GM21528 (cell line): ENCODE measurements at regions not wholly inside any gene's neighbourhood (a gene's known extent, or its start where the extent isn't known, plus 50 kb on each side); places are given as distances from the start of the nearest gene placed in this dataset.
"Not testable (repeated sequence)": the region's sequence is repeated elsewhere in the genome, so short reads cannot be mapped to it uniquely, and the experiment has no call there.

Source experiments
- ATAC-seq: cut with Tn5 transposase; IDR thresholded peaks from one replicate; pipeline ENCODE4 v1.9.1; 2021; ENCODE audit warnings: mild to moderate bottlenecking, moderate library complexity; ENCODE audit not compliant: unreplicated experiment, low FRiP score

DNA sequence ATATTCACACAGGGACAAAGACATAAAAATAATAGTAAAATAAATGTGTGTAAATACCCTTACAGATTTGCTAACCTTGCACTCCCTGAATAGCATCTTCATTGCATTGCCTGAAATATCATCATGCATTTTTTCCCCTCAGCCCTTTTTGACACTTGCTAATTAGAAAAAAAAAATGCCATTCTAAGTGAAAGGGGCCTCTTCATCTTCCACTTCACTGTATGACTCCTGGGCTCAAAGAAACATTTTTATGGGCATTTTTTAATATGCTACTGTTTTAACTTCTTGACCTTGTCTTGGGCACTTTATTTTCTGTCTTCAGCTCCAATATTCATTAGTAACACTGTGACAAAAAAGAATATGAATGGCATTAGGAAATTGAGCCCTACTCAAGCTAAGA lies 1424.4 kb downstream of the CDH8 start:
- no peak for ATAC-seq

DNA sequence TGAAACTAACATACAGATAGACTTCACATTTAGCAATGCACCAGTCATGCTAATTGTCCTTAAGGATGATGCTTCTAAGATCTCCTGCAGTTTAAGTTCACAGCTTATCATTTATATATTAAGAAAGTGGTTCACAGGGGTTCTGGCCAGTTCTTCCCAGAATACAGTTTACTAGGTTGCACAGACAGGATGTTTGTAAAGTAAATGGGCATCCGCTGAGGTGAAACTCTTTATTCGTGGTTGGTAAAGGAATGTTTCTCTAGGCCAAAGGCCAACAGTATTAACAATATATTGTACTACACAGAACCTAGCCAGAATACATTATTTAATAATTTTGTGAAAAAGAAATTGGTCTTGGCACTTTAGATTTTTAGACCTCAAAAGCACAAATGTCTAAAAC lies 1427.3 kb downstream of the CDH8 start:
- no peak for ATAC-seq

DNA sequence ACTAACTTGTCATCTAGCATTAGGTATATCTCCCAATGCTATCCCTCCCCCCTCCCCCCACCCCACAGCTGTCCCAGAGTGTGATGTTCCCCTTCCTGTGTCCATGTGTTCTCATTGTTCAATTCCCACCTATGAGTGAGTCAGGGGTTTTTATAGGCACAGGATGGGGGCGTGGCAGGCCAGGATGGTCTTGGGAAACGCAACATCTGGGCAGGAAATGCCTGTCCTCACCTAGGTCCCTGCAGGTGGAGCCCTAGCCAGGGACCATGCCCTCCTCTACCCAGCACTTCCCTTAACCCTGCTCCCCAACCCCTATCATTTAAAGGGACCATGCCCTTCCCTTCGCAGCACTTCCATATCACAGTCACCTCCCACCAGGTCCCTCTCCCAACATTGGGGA lies 1430.6 kb downstream of the CDH8 start:
- not testable (repeated sequence) for ATAC-seq

DNA sequence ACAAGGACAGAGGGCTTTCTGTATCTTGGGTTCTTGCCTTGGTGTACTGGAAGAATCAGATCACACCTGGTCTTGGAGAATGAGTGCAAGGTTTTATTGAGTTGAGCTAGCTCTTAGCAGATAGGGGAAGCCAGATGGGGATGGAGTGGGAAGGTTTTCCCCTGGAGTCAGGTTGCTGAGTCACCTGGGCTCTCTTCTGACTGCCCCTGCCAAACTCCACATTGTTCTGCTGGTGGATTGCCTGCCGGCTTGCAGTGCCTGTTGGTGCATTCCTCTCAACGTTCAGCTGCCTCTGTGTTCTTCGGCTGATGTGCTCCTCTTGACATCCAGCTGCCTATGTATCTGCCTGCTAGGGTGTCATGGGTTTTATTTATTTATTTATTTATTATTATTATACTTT lies 1431.1 kb downstream of the CDH8 start:
- ATAC-seq: no peak

DNA sequence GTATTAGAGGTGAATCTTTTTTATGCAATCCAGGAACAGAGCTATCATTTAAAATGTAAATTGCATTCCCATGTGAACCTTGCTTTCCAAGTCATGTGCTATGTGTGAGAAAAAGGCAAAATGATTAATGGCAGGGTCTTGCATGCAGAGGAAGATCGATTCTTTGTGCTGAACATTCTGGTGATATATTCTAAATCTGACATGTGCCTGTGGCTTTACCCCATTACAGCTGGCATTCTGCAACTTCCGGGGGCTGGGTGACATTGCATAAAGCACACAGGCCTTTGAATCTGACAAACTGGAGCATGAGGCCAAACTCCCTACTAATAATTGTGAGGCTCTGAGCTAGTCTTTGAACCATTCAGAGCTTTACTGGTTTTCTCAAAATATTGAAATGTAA lies 1449.7 kb downstream of the CDH8 start:
- no peak for ATAC-seq

DNA sequence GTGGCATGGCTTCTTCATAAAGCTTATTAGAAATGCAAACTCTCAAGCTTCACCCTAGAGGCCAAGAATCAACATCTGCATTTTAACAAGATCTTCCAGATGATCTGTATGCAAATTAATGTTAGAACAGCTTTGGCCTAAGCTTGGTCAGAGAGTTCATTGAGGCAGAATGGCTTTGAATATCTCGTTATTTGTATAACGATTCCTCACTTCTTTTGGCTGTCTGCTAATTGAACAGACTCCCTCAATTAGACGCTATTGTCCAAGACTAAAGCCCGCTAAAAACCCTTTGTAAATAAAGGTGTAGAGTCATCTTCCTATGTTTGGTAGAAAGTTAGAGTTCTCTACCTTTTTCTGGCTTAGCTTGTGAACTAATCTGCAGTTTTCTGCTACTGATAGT lies 1453.7 kb downstream of the CDH8 start:
- no peak for ATAC-seq

DNA sequence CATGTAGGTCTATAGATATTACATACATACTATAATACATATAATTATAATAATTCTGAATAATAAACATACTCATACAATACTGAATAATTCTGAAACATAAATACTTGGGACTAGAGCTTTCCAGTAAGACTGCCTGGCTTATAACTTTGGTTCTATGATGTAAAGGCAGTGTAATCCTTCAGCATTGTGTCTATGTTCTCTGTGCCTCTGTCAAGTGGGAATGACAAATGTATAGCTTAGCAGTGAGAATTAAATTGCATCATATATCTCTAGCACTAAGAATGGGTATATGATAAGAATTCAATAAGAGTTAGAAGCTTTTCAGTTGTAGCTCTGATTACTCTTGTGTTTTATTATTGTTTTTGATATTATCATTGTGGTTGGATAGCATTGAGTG lies 1469.3 kb downstream of the CDH8 start:
- ATAC-seq: no peak

DNA sequence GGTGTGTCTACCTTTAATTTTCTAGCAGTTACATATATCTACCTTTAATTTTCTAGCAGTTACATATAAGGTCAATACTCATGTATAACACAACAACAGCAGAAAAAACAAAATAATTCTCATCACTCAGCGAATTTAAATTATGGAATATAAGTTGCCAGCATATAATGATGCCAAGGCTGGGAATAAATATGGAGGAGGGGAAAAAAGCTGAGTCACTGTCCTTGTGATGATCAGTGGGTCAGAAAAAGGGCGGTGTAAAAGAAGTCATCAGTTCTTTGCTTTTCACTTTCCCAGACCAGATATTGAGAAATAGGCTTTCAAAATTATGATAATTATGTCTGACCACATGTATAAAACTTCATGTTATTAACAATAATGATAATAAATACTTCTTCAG lies 1471.7 kb downstream of the CDH8 start:
- no peak for ATAC-seq

DNA sequence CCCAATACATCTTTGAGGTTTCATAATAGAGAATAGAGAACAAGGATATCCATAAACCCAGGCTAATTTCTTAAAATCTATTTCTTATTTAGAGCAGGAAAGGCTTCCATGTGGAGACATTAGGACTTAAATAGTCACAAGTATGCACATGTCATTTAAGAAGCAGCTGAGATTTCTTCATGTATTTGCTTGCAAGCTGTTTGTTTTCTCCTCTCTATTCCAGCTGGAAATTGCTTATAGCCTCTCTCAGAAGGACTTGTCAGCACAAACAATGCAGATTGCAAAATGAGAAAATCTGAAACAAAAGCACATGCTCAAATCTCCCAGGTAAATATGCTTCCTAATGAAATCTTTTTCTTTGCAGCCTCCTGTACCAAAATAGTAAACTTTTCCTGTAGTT lies 1473.1 kb downstream of the CDH8 start:
- ATAC-seq: no peak

DNA sequence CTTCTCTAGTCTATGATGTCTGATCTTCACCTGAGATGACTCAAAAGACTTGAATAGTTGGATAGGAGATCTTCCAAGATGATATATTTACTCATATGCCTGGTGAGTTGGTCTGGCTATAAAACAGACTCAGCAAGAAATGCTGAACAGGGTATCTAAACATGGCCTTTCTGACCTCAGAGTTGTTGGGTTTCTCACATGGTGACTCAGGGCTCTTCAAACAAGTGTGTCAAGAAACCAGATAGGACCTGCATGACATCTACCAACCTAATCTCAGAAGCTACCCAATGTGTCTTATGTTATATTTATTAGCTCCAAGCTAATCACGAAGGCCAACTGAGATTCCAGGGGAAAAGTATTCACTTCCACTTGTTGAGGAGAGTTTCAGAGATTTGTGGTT lies 1477.3 kb downstream of the CDH8 start:
- no peak for ATAC-seq

DNA sequence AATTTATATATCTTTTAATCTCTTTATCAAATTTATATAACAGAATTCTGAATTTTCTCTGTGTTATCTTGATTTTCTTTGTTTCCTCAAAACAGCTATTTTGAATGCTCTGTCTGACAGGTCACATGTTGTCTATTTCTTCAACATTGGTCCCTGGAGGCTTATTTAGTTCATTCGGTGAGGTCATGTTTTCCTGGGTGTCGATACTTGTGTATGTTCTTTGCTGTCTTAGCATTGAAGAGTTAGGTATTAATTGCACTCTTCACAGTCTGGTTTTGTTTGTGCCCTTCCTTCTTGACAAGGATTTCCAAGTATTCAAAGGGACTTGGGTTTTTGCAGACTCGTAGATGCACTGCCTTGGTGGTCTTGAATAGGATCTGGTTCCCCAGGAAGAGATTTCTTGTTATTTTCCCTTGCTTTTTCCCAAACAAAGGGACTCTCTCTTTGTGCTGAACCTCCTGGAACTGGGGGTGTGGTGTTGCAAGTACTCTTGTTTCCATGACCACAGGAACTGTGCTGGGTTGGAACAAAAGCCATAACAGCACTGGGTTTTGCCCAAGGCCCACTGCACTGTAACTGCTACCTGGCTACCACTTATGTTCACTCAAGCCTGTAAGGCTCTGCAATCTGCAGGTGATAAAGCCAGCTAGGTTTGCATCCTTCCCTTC lies 1483.0 kb downstream of the CDH8 start:
- no peak for ATAC-seq

DNA sequence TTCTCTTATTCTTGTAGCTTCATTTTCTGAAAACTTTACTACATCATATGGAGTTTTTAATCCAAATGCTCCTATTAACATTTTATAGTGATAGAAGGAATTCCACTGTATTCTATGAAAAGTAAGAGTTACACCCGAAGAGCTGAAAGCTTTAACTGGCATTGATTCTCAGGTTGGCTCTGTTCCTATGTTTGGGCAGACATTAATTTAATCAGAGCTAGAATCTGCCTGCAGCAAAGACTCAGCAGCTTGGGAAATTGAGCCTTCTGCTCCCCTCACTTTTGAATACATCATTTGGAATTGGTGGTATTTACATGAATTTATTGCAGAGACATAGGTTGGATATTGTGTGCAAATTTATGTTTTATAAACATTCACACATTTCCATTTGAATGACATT lies 1494.7 kb downstream of the CDH8 start:
- ATAC-seq: no peak

DNA sequence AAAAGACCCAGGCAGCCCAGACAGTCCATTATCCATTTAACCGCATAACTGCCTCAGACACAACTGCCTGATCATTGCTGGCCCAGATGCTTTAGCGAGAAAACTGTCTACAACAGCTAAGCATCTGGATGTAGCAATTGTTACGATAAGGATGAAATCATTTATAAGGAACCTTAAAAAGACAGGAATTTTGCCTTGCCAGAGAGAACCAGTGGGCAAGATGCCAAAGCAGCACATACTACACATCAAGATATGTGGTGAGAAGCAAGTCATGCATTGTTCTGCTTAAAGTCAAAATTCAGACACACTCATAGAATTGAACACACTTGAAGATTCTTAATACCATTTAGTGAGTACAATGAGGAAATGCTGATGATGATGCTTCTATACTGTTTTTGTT lies 1525.3 kb downstream of the CDH8 start:
- ATAC-seq: no peak

DNA sequence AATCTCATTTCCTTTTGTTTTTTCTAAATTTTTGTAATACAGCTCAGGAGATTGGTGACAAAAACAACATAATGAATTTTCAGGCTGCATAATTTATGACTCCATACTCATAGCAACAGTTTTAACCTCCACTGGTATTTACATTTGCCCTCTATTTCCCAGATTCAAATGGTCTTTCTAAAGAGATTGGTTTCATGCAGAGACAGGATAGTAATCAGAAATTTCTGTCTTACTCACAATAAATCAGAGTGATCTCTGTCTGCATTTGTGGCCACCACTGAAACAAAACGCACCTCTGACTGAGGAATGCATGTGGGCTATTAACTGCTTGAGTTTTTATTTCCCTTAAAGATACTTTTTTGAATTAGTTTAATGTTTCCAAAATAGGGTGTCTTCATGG lies 1526.0 kb downstream of the CDH8 start:
- ATAC-seq: no peak

DNA sequence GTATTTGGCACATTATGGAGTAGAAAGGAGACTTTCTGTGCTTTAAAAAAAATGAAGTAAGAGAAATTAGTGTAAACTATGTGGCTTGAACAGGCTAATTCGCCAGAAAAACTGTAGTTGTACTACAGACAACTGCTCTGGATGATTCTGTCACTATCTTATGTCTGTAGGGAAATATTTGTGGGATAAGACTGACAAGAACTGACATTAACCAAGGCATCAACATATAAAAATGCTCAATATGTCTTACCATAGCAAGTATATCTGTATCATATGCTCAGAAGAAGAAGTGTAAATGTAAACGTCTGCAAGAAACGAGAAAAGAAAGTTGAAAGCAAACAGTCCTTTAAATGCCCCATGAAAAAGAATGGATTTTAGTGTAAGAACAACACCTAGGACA lies 1545.0 kb downstream of the CDH8 start:
- ATAC-seq: no peak

DNA sequence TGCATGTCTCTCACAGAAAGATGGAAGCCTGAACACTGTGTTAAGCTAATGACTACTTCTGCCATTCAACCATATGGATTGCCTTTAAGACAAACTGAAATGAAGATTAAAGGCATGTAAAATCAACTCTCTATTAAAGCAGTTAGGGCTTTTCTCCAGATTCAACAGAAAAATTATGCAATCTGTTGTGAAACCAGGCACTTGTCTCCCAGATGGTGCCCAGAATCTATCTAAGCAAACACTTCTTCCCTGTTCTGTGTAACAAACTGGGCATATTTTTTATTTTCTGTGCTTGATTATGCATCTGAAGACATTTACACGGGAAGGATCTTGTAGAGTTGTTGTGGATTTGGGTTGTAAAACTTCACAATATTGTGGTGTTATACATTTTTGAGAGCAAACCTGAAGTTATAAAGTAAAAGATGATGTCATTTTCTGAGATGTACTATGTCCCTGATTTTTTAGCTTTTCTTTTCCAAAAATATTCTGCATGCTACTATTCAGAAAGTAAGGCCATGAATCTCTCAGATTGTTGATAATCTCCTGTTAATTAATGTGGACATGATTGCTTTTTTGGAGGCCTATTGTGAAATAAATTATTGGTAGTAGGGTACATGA lies 1550.3 kb downstream of the CDH8 start:
- ATAC-seq: no peak

DNA sequence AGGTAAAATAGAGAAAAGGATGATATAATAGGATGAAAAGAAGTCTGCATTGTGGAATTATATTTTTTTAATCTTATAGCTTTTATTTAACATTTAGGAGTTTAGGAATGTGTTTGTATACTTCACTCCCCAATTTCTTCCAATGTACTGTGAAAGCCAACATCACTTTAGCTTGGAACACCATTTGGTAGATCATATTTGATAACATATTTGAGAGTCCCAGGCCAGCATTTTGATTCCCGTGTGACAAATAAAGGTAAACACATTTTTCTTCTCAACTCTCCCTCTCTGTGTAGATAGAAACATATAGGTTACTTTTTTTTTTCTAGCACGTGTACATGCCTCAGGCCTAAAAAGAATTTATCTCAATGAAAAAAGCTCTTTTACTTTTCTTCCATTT lies 1551.3 kb downstream of the CDH8 start:
- no peak for ATAC-seq

DNA sequence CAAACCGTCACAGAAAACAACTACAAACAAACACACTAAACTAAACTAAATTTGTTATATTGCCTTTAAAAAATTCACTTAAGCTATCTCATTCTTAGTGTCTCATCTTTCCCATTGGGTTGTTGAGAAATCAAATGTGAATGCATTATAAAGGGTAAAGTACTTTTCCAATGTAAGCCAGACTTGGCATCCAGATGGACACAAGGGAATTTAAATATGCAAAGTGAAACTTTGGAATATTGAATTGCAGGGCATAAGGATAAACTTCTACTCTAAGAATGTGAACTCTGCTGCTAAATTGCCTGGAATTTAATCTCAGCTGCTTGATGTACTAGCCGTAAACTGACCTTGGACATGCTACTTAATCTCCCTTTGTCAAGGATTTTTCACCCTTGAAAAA lies 1554.6 kb downstream of the CDH8 start:
- no peak for ATAC-seq

DNA sequence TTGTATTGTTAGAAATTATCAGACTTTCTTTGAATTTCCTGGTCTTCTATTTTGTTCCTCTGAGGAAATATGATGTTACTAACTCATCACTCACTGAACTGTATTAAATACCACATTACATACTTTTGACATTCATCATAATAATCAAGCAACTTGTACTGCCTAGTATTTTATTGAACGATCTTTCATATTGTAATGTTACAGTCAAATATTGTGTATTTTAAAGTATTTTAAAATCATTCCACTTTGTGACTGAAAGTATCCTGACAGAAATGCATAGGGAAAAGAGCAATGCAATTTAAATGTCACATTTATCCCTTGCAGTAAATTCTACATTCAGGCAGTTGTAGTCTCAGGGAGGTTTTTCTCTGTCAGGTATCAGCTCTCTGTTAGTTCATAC lies 1557.4 kb downstream of the CDH8 start:
- no peak for ATAC-seq

DNA sequence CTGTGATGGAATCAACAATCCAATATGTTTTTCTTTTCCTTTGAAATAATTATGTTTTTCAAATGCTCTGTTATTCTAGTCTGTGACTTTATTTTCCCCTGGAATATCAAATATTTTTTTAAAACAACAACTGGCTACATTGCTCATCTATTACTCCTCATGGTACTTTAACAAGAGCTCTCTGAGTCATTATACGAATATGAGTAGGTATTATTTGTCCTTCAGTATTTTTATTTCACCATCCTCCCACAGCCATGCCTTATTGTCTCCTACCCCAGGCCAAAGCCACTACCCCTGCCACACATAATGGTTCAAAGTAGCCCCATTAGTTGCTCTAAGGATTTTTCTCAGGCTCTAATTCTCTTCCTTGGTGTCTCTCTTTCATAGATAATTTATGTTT lies 1572.3 kb downstream of the CDH8 start:
- no peak for ATAC-seq

DNA sequence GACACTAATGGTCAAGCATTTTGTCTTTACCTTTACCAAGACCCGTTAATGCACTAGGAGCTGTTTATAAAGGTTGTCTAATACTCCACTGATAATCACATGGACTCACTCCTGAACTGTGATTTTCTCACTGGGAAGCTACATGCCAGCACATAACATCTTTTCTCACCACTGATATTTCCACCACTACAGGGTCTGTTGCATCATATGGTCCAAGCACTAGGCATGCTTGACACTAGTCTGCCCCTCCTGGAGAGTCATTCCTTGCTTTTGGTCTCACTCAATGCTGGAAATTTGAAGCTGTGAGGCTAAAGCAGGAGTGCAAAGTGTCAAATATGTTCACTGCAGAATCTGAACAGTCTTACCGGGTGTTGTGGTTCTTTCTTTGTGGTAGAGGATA lies 1576.8 kb downstream of the CDH8 start:
- no peak for ATAC-seq

DNA sequence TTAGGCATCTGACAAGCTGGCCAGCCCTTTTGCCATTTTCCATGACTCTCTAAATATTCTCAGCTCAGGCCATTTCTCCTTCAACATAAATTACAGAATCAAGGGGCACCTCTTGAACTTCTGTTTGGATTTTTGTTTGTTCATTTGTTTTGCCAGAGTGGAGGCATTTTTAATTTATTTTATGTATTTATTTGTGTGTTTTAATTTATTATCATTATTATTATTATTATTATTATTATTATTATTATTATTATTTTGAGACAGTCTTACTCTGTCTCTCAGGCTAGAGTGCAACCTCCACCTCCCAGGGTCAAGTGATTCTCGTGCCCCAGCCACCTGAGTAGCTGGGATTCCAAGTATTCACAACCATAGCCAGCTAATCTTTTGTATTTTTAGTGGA lies 1578.0 kb downstream of the CDH8 start:
- no peak for ATAC-seq

DNA sequence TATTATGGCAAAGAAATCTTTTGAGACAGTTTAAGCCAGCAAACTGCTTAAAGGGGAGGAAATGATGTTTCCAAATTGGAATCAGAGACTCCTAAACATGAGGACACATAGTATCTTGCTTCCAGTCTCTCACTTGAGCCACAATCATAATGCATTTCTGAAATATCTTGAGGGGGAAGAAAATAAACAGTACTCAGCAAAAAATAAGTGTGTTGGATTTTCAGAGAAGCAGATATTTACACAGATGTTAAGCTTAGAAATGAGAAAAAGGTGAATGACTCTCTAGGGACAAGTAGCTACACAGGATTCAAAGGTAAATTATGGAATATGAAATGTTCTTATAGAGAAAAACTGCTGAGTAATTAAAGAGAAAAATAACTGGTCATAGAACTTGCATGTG lies 1583.6 kb downstream of the CDH8 start:
- no peak for ATAC-seq
